ENCODE measurements at regions not wholly inside any gene's neighbourhood (a gene's known extent, or its start where the extent isn't known, plus 50 kb on each side); places are given as distances from the start of the nearest gene placed in this dataset.

DNA sequence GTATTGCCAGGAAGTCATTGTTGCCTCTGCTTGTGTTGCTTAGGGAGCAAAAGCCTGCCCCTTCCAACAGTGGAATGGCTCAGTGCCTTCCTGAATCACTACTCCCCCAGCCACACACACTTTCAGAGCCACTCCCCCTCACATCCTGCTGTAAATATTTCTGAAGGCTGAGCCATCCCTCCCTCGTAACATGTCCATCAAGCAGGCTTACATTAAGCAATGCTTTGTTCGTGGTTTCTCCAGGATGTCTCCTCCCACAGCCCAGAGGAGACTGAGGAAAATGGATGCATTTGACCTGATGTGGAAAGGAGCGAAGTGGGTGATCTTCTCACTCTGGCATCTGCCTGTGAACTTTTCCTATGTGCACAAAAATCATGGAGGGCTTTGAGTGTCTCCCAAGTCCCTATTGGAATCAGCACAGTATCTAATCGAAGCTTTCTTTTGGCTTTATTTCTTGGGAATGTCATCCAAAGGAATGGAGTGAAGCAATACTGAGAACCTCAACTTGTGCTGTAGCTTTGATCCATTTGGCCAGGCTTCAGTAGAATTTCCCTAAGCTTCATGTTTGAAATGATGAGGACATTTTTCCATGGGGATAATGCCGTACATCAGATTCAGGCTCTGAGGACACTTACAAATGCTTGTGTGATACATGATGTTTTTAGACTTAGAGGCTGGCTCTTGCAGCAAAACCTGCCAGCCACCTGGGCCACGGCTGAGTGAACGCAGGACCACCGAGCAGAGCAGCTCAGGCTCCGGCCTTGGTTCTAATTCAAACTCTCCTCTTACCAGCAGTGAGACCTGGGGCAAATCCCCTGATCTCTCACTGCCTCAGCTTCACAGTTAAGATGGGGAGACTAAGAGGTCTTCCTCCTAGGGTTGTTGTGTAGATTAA lies 389.1 kb downstream of the ENC1 start:
- H3K4me3 ChIP-seq (ENCODE audit: low read depth, low read length), result no peak overlapping the region
- TF ChIP-seq, protein P1, sequence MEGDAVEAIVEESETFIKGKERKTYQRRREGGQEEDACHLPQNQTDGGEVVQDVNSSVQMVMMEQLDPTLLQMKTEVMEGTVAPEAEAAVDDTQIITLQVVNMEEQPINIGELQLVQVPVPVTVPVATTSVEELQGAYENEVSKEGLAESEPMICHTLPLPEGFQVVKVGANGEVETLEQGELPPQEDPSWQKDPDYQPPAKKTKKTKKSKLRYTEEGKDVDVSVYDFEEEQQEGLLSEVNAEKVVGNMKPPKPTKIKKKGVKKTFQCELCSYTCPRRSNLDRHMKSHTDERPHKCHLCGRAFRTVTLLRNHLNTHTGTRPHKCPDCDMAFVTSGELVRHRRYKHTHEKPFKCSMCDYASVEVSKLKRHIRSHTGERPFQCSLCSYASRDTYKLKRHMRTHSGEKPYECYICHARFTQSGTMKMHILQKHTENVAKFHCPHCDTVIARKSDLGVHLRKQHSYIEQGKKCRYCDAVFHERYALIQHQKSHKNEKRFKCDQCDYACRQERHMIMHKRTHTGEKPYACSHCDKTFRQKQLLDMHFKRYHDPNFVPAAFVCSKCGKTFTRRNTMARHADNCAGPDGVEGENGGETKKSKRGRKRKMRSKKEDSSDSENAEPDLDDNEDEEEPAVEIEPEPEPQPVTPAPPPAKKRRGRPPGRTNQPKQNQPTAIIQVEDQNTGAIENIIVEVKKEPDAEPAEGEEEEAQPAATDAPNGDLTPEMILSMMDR (IDR thresholded peaks at IDR 0.05; ENCODE audit: borderline replicate concordance, insufficient read depth, low read depth, low read length), result no peak

DNA sequence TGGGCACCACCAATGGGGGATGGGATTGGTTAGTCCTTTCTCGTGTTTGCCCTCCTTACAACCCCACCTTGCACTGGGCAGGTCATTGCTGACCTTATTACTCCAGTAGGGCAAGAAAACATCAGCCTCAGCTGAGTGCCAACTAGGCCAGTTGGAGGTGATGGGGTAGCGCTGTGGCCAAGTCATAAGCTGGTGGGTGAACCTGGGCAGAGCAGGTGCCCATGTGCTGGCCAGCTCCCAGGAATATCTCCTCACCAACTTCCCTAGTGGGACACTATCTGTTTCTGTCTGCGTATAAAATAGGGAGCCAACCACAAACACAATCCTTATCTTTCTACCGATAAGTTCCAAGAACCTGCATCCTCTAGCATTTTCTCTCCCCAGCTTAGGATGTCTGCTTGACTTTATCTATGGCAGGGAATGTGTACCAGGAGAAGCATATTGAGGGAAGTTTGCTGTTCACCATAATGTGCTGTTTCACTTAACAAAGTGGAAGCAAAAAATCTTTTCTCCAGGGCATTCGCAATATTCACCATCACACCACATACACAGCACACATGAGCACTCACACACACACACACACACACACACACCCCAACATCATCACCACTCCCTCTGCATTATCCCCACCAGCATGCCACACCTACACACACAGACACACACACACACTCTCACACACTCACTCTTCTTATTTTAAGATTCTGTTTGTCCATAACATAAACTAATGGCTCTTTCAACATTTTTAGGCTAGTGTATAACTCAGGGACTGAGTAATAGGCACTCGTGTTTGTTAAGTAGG lies 390.0 kb downstream of the ENC1 start:
- no peak overlapping the region for H3K4me3 ChIP-seq (ENCODE audit: low read depth, low read length)
- TF ChIP-seq, protein P1 (IDR thresholded peaks at IDR 0.05; ENCODE audit: borderline replicate concordance, insufficient read depth, low read depth, low read length), result no peak

DNA sequence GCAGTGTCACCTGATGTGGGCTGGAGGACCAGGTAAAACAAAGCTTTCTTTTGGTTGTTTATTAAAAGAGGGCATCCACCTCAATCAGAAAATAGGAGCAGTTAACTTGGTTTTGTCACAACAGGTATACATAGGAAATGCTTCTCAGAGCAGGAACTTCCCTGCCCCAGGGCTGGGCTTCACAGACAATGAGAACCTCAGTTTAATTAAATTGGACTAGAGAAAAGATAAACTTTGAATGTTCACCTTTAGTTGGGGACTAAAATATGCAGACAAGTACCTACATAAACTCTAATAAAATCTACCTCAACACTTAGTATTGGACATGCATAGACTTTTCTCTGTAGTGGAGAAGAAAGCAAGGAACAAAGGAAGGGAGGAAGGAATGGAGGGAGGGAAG lies 392.0 kb downstream of the ENC1 start:
- no peak overlapping the region for H3K4me3 ChIP-seq (ENCODE audit: low read depth, low read length)
- TF ChIP-seq, protein P1 (IDR thresholded peaks at IDR 0.05; ENCODE audit: borderline replicate concordance, insufficient read depth, low read depth, low read length), result no peak

DNA sequence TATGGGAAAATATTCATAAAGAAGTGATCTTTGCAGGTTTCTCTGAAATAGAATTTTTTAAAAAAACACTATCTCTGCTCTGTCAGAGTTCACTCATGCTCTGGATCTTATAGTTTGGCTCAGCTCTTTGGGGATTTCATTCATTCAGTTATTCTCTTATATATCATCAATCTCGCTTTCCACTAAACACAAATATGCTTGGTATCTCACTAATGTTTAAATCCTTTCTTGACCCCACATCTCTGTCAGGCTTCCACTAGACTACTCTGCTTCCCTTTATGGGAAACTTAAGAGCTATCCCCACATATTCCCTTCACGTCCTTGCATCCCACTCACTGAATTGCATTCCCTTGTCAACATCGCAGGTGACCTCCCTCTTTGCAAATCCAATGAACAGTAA lies 396.1 kb downstream of the ENC1 start:
- no peak overlapping the region for H3K4me3 ChIP-seq (ENCODE audit: low read depth, low read length)
- TF ChIP-seq, protein P1 (IDR thresholded peaks at IDR 0.05; ENCODE audit: borderline replicate concordance, insufficient read depth, low read depth, low read length), result no peak

DNA sequence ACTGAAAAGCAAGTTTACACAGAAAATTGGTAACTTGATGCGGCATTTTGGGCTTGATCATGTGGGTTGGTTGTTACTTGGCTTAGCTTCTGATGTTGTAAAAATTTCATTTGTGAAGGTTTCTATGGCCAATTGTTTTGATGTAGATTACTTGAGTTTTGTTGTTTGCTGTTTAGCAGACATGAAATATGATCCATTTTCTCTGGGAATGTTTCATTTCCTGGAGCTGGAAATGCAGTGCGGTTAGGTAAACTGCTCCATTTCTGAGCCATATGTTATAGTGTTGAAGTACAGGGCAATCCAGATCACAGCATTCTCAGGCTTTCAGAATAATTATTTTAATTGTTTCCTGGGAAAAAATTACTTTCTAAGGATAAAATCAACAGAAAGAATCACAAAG lies 396.9 kb downstream of the ENC1 start:
- TF ChIP-seq, protein P1 (IDR thresholded peaks at IDR 0.05; ENCODE audit: borderline replicate concordance, insufficient read depth, low read depth, low read length), result no peak
- no peak overlapping the region for H3K4me3 ChIP-seq (ENCODE audit: low read depth, low read length)

DNA sequence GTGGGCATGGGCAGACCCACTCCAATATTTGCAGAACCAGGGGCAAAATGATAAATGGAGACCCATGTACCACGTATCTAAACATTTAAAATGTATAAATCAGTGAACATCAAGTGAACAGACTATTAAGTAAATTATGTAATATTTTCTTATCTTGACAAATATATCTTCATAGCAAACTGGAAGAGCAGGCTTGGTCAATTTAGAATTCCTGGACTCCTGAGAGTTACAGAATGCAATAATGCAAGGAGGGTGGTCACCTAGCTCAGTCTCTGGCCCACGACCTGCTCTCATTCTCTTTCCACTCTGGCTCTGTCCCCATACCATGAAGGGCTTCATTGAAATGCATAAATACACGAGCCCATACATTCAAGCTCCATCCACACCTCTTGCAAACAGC lies 398.0 kb downstream of the ENC1 start:
- H3K4me3 ChIP-seq (ENCODE audit: low read depth, low read length), result no peak overlapping the region
- TF ChIP-seq, protein P1 (IDR thresholded peaks at IDR 0.05; ENCODE audit: borderline replicate concordance, insufficient read depth, low read depth, low read length), result no peak
